ENCODE measurements at regions not wholly inside any gene's neighbourhood (a gene's known extent, or its start where the extent isn't known, plus 50 kb on each side); places are given as distances from the start of the nearest gene placed in this dataset.

GRCh38 chr5:91306497-91306896 lies 76.6 kb downstream of the ARRDC3 start:
- no peak for TF ChIP-seq EZH2 (optimal IDR thresholded peaks at IDR 0.05; ENCODE audit: low read depth, low read length)
- no peak for TF ChIP-seq CTCF (IDR thresholded peaks at IDR 0.05; ENCODE audit: low read length)
